ENCODE measurements at regions not wholly inside any gene's neighbourhood (a gene's known extent, or its start where the extent isn't known, plus 50 kb on each side); places are given as distances from the start of the nearest gene placed in this dataset.

- no peak for TF ChIP-seq CTCF (IDR thresholded peaks at IDR 0.05)
- TF ChIP-seq POLR2A (IDR thresholded peaks at IDR 0.05): no peak
Measured at GRCh38 chr16:80166082-80166481, 374.7 kb upstream of the DYNLRB2 start.

Data from Peyer's patch (tissue), 4 donors.